EH (cell line): ENCODE measurements at regions not wholly inside any gene's neighbourhood (a gene's known extent, or its start where the extent isn't known, plus 50 kb on each side); places are given as distances from the start of the nearest gene placed in this dataset.
A peak's percentile ranks its signal among the peaks of the same experiment; 100 is the strongest.
"Not testable (repeated sequence)": the region's sequence is repeated elsewhere in the genome, so short reads cannot be mapped to it uniquely, and the experiment has no call there.

Source experiments
- DNase-seq: peaks from one replicate; pipeline ENCODE4 v3.0.0-alpha.2; 2015; ENCODE audit warnings: low read depth

DNA sequence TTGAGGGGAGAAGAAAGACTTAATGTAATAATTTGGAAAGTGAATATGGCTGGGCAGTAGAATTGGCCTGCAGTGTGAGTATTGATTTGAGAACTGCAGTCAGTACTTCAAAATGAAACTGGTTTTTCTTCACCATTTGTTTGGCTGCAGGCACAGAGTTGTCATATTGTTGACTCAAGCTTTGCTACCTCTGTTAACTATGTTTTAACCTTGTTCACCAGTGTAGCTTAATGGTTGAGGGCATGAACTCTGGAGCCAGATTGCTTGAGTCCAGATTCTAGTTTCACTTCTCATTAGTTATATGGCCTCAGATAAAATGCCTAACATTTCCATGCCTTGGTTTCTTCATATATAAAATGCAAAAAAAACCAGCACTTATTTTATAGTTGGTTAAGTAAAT, 64.1 kb downstream of the CFAP44 start:
- DNase-seq, result no peak

DNA sequence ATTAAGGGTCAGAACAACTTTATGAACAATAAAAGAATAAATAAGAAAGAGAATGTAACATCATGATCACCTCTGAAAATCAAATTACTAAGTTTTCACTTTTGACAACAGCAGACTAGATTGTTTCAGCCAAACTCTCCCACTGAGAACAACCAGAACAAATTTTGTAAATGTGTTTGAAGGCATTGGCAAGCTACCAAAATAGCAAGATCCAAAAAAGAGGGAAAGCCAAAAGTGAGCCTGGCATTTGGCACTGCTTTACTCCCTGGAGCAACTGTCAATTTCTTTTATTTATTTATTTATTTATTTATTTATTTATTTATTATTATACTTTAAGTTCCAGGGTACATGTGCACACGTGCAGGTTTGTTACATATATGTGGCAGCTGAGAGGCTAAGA, 67.2 kb downstream of the CFAP44 start:
- no peak for DNase-seq

DNA sequence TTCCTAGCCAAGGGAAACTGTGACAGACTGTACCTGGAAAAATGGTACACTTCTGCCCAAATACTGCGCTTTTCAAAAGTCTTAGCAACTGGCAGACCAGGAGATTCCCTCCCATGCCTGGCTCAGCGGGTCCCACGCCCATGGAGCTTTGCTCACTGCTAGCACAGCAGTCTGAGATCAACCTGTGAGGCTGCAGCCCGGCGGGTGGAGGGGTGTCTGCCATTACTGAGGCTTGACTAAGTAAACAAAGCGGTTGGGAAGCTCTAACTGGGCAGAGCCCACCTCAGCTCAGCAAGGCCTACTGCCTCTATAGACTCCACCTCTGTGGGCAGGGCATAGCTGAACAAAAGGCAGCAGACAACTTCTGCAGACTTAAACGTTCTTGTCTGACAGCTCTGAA, 74.5 kb downstream of the CFAP44 start:
- DNase-seq, result not testable (repeated sequence)

DNA sequence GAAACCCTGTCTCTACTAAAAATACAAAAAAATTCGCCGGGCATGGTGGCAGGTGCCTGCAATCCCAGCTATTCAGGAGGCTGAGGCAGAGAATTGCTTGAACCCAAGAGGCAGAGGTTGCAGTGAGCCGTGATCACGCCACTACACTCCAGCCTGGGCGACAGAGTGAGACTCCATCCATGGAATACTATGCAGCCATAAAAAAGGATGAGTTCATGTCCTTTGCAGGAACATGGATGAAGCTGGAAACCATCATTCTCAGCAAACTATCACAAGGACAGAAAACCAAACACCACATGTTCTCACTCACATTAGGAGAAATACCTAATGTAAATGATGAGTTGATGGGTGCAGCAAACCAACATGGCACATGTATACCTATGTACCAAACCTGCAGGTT, 86.0 kb downstream of the CFAP44 start:
- DNase-seq, result not testable (repeated sequence)

DNA sequence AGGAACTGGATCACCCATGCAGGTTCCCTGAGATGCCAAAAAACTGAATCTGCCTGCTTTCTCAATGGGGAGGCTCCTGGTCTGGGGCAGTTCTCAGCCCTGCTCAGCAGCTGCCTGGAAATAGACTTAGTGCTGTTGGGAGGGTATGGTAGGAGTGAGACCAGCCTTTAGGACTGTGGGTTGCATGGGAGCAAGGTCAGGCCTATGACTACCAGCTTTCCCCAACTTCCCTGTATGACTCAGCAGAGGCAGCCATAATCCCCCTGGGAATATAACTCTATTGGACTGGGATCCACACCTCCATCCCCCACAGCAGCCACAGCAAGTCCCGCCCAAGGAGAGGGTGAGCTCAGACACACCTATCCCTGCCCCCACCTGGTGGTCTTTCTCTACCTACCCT, 87.0 kb downstream of the CFAP44 start:
- peak; percentile 1 for DNase-seq

GRCh38 chr3:113353678-113354077, 87.6 kb downstream of the CFAP44 start:
- DNase-seq, result no peak

GRCh38 chr3:113340785-113341184, 100.5 kb downstream of the CFAP44 start:
- no peak for DNase-seq

DNA sequence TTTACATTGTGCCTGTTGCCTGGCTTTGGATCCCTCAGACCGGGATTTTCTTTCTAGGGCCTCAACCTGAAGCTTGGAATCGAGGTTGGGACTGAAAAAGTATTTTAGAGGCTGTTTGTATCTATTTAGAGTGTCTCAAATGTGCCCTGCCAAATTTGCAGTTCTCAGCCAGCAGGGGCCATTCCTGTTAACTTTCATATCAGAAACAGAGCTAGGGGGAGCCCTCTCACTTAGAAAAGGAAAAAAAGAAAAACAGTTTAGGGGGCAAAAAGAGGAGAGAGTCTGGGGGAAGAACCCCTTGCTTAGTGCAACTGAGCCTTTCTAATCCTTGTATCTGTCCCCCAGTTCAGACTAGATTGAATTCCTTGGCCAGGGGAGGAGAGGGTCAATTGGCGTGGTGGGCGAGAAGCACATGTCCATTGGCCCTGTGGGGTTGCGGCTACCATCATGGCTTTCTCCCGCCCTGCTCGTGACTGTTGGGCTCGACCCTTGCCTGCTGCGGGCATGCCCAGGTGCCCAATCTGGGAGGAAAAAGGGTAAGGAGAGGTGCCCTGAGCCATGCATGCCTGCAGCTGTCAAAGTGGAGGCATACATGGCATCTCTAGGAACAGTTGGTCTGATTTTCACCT, 101.6 kb downstream of the CFAP44 start:
- no peak for DNase-seq
